ENCODE measurements at regions not wholly inside any gene's neighbourhood (a gene's known extent, or its start where the extent isn't known, plus 50 kb on each side); places are given as distances from the start of the nearest gene placed in this dataset.
"Not testable (repeated sequence)": the region's sequence is repeated elsewhere in the genome, so short reads cannot be mapped to it uniquely, and the experiment has no call there.

GRCh38 chr5:125923958-125924357 is 499.3 kb upstream of the GRAMD2B start:
- CTCF ChIA-PET (ENCODE audit: low intra/inter-chr PET ratio, low total read pairs); FAIRE-seq: not testable (repeated sequence)
- 20% methylated on average over 1 of the region's 11 CpGs for WGBS (ENCODE audit: low lambda C conversion rate)

GRCh38 chr5:125926172-125926571 is 497.0 kb upstream of the GRAMD2B start:
- H3K4me1 ChIP-seq (ENCODE audit: insufficient read depth, low read length) = no peaks in the 10 kb centered on the region
- 4% methylated on average over 3 of the region's 3 CpGs for WGBS (ENCODE audit: low lambda C conversion rate)
- H3K27me3 ChIP-seq (ENCODE audit: control insufficient read depth in 1 of 2, insufficient read depth in 2 of 2, low read length in 2 of 2) = no peaks in the 10 kb centered on the region
- DNase-seq (ENCODE audit: low spot score) (no peak), FAIRE-seq (no peak), ATAC-seq (no peak)
- no peak overlapping the region for H3K4me3 ChIP-seq (replicated peaks in 1 of 3; ENCODE audit: insufficient read depth in 1 of 3, low read depth in 2 of 3, low read length in 3 of 3)
- H3K27ac ChIP-seq (ENCODE audit: extremely low read length, insufficient read depth, low read length) = no peak overlapping the region
- peaks cover 48% of the 10 kb centered on the region for H3K9me3 ChIP-seq (ENCODE audit: low read length)
- H3K36me3 ChIP-seq (replicated peaks in 1 of 2; ENCODE audit: control insufficient read depth in 1 of 2, insufficient read depth in 2 of 2, low read length in 2 of 2) = no peaks in the 10 kb centered on the region
- ChIA-PET POLR2A (no interaction called here), CTCF (ENCODE audit: low intra/inter-chr PET ratio, low total read pairs) (no interaction called here)
- TF ChIP-seq ZNF83 (CRISPR knock-in tag; IDR thresholded peaks at IDR 0.05; ENCODE audit: borderline replicate concordance) = no peak
- TF ChIP-seq PRMT3 (CRISPR knock-in tag; IDR thresholded peaks at IDR 0.05; ENCODE audit: borderline replicate concordance, low read depth) = no peak
- TF ChIP-seq ZNF879 (CRISPR knock-in tag; IDR thresholded peaks at IDR 0.05) = no peak
- no peak for TF ChIP-seq LCORL (IDR thresholded peaks at IDR 0.05)
- TF ChIP-seq LCORL (CRISPR knock-in tag; IDR thresholded peaks at IDR 0.05) = no peak
- TF ChIP-seq GABPB1 (CRISPR knock-in tag; IDR thresholded peaks at IDR 0.05) = no peak
- TF ChIP-seq ZNF329 (CRISPR knock-in tag; IDR thresholded peaks at IDR 0.05; ENCODE audit: low read depth) = no peak
- TF ChIP-seq MTF1 (CRISPR knock-in tag; IDR thresholded peaks at IDR 0.05) = no peak
- no peak for TF ChIP-seq ZBTB21 (CRISPR knock-in tag; IDR thresholded peaks at IDR 0.05)
- TF ChIP-seq ZNF446 (CRISPR knock-in tag; IDR thresholded peaks at IDR 0.05) = no peak
- in situ Hi-C loops (cut with HindIII; ENCODE audit: extremely low pct_ligation_motif_present, low pct_unique_long_range_greater_than_20kb) (no loop called here), intact Hi-C loops (cut with micrococcal nuclease; ENCODE audit: unreplicated experiment) (no loop called here)
- H3K79me2 ChIP-seq (ENCODE audit: insufficient read depth, low read length) = no peaks in the 10 kb centered on the region
- no peak overlapping the region for H2AFZ ChIP-seq (ENCODE audit: low read length)
- no peaks in the 10 kb centered on the region for H4K20me1 ChIP-seq (ENCODE audit: insufficient read depth, low read length)
- BruUV-seq (replicated peaks) = no TSS peak
- no peak overlapping the region for H3K4me2 ChIP-seq (ENCODE audit: low read depth, low read length)
- H3K9ac ChIP-seq (ENCODE audit: insufficient read depth, low read depth, low read length) = no peak overlapping the region

More at GRCh38 chr5:125923958-125924357, 499.3 kb upstream of the GRAMD2B start:
- H3K4me3 ChIP-seq (replicated peaks in 1 of 3; ENCODE audit: insufficient read depth in 1 of 3, low read depth in 2 of 3, low read length in 3 of 3); H3K27me3 ChIP-seq (ENCODE audit: control insufficient read depth in 1 of 2, insufficient read depth in 2 of 2, low read length in 2 of 2); POLR2A ChIA-PET; H3K4me2 ChIP-seq (ENCODE audit: low read depth, low read length); H3K4me1 ChIP-seq (ENCODE audit: insufficient read depth, low read length); H3K27ac ChIP-seq (ENCODE audit: extremely low read length, insufficient read depth, low read length); DNase-seq (ENCODE audit: low spot score); H3K36me3 ChIP-seq (replicated peaks in 1 of 2; ENCODE audit: control insufficient read depth in 1 of 2, insufficient read depth in 2 of 2, low read length in 2 of 2); intact Hi-C loops (cut with micrococcal nuclease; ENCODE audit: unreplicated experiment); BruUV-seq (replicated peaks); H3K9ac ChIP-seq (ENCODE audit: insufficient read depth, low read depth, low read length); H4K20me1 ChIP-seq (ENCODE audit: insufficient read depth, low read length); ATAC-seq; in situ Hi-C loops (cut with HindIII; ENCODE audit: extremely low pct_ligation_motif_present, low pct_unique_long_range_greater_than_20kb); H3K79me2 ChIP-seq (ENCODE audit: insufficient read depth, low read length); H2AFZ ChIP-seq (ENCODE audit: low read length): not testable (repeated sequence)
- H3K9me3 ChIP-seq (ENCODE audit: low read length) = peaks cover 42% of the 10 kb centered on the region

Data from HepG2 (cell line).